OCI-LY7 (cell line): ENCODE measurements at regions not wholly inside any gene's neighbourhood (a gene's known extent, or its start where the extent isn't known, plus 50 kb on each side); places are given as distances from the start of the nearest gene placed in this dataset.

Experiments
- EZH2phosphoT487 ChIP-seq: fragments of 200-600 bp; sonication (generic); IDR thresholded peaks from 2 replicates; pipeline ENCODE4 v1.6.1; 2018; ENCODE audit warnings: low read depth, borderline replicate concordance, mild to moderate bottlenecking, mixed run types, antibody characterized with exemption, low read length, moderate library complexity, mixed read lengths
- TF ChIP-seq, protein P1 (sequence below): fragments of 200-600 bp; sonication (generic); conservative IDR thresholded peaks from 2 replicates; pipeline ENCODE4 v1.5.1; 2014; ENCODE audit warnings: mild to moderate bottlenecking, antibody characterized with exemption, low read length, moderate library complexity, mixed read lengths

DNA sequence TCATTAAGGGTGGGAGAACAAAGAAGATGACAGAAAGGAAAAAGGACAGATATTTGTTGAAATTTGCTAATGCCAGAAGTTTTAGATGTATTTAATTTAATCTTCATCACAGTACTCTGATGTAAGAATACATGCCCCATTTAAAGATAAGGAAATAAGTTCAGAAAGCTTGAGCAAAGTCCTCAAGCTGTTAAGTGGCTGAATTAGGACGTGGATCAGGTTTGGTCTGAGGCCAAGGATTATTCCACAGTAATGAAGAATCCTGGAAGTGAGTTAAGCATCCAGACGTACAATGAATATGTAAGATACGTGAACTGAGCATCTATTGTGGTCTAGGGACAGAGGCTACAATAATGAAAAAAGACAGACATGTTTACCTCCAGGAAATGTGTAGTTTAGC lies 671.3 kb downstream of the PRELID2 start:
- TF ChIP-seq, protein P1, sequence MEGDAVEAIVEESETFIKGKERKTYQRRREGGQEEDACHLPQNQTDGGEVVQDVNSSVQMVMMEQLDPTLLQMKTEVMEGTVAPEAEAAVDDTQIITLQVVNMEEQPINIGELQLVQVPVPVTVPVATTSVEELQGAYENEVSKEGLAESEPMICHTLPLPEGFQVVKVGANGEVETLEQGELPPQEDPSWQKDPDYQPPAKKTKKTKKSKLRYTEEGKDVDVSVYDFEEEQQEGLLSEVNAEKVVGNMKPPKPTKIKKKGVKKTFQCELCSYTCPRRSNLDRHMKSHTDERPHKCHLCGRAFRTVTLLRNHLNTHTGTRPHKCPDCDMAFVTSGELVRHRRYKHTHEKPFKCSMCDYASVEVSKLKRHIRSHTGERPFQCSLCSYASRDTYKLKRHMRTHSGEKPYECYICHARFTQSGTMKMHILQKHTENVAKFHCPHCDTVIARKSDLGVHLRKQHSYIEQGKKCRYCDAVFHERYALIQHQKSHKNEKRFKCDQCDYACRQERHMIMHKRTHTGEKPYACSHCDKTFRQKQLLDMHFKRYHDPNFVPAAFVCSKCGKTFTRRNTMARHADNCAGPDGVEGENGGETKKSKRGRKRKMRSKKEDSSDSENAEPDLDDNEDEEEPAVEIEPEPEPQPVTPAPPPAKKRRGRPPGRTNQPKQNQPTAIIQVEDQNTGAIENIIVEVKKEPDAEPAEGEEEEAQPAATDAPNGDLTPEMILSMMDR: no peak
- TF ChIP-seq EZH2phosphoT487: no peak
